Left ventricle myocardium inferior (tissue), 1 donor: ENCODE measurements at regions not wholly inside any gene's neighbourhood (a gene's known extent, or its start where the extent isn't known, plus 50 kb on each side); places are given as distances from the start of the nearest gene placed in this dataset.

ENCODE experiments used
- DNase-seq: peaks from one replicate; pipeline ENCODE4 v3.0.0-alpha.2; 2020
- H3K27ac ChIP-seq: fragments of 200-600 bp; replicated peaks from 2 replicates; pipeline ENCODE4 v1.8.0; 2021
- H3K27me3 ChIP-seq: fragments of 200-600 bp; 2 replicates; pipeline ENCODE4 v1.8.0; 2021; ENCODE audit warnings: low read depth
- H3K36me3 ChIP-seq: fragments of 200-600 bp; 2 replicates; pipeline ENCODE4 v1.8.0; 2021
- H3K4me1 ChIP-seq: fragments of 200-600 bp; 2 replicates; pipeline ENCODE4 v1.8.0; 2021
- H3K4me3 ChIP-seq: fragments of 200-600 bp; 2 replicates; pipeline ENCODE4 v1.8.0; 2021; ENCODE audit warnings: mild to moderate bottlenecking, moderate library complexity
- H3K9me3 ChIP-seq: fragments of 200-600 bp; replicated peaks from 2 replicates; pipeline ENCODE4 v1.8.0; 2021
- intact Hi-C: fragments of 100-400 bp; cut with micrococcal nuclease; formaldehyde crosslinking; loops from one replicate; pipeline ENCODE4 v1.11.0; 2022
- TF ChIP-seq, protein P1 (sequence below): fragments of 200-600 bp; IDR thresholded peaks from 2 replicates; pipeline ENCODE4 v1.8.0; 2021; ENCODE audit warnings: antibody characterized with exemption, mild to moderate bottlenecking, borderline replicate concordance
- donor health status: DM: no; HTN: yes; CAD: no; lungs with severe emphysema.

DNA sequence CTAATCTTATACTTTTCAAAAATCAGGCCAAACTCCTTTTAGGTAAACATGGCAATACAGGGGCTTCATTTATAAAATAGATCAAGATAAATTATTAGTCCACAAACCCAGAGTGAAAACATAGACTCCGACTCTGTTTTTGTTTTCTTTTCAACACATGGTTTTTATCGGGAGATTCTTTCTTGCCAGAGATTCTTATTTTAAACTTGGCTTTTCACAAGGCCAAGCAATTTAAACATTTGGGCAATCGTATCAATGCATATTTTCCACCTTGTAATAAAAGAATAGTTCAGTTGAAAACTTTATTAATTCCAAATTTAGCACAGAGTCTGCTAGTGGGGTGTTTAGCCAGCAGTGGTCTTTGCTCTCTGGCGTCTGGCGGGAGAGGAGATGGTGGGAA is 71.9 kb downstream of the SOX11 start:
- no peaks in the 10 kb centered on the region for H3K4me1 ChIP-seq
- TF ChIP-seq, protein P1, sequence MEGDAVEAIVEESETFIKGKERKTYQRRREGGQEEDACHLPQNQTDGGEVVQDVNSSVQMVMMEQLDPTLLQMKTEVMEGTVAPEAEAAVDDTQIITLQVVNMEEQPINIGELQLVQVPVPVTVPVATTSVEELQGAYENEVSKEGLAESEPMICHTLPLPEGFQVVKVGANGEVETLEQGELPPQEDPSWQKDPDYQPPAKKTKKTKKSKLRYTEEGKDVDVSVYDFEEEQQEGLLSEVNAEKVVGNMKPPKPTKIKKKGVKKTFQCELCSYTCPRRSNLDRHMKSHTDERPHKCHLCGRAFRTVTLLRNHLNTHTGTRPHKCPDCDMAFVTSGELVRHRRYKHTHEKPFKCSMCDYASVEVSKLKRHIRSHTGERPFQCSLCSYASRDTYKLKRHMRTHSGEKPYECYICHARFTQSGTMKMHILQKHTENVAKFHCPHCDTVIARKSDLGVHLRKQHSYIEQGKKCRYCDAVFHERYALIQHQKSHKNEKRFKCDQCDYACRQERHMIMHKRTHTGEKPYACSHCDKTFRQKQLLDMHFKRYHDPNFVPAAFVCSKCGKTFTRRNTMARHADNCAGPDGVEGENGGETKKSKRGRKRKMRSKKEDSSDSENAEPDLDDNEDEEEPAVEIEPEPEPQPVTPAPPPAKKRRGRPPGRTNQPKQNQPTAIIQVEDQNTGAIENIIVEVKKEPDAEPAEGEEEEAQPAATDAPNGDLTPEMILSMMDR, result no peak
- H3K4me3 ChIP-seq, result no peak overlapping the region
- no peaks in the 10 kb centered on the region for H3K36me3 ChIP-seq
- intact Hi-C loops, result no loop called here
- no peak overlapping the region for H3K27ac ChIP-seq
- no peaks in the 10 kb centered on the region for H3K9me3 ChIP-seq
- peaks cover 14% of the 10 kb centered on the region for H3K27me3 ChIP-seq
- DNase-seq, result no peak

DNA sequence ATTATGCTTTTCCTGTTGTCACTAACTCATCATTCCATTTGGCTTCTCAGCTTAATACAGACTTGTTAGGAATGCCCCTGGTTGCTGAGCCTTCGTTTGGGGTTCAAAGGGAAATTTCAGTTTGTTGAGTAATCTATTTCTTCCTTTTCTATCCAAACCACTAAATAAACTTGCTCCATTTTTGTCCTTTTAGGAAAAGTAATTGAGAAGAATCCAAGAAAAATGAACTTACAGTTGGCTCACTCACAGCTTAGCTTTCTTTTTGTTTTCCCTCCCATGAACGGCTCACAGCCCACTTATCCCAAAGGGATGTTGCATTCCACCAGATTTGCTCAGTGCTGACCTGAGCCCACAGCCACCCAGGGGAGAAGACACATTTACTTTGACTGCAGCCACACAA is 73.9 kb downstream of the SOX11 start:
- Histone ChIP-seq H3K4me3 (no peak overlapping the region), H3K4me1 (no peaks in the 10 kb centered on the region), H3K9me3 (no peaks in the 10 kb centered on the region), H3K27me3 (peaks cover 16% of the 10 kb centered on the region), H3K27ac (no peak overlapping the region), H3K36me3 (no peaks in the 10 kb centered on the region)
- DNase-seq, result no peak
- TF ChIP-seq, protein P1, result no peak
- intact Hi-C loops, result no loop called here

DNA sequence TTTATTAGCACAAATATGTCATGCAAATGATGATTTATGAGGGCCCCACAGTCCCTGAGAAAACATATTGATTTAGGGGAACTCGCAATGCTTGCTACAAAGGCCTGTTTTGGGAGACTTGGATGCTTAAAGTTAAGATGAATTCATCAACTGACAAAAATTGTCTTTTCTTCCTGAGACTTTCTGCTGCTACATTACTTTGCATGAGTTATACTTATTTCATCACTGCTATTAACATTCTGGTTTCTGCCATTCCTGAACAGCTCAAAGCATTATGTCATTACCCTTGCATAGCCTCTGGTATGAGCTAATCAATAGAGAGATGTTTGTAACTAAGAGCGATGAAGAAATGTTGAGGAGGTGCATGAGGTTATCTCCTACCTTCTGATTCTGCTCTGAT is 74.4 kb downstream of the SOX11 start:
- Histone ChIP-seq H3K4me1 (no peaks in the 10 kb centered on the region), H3K27me3 (peaks cover 16% of the 10 kb centered on the region), H3K36me3 (no peaks in the 10 kb centered on the region), H3K4me3 (no peak overlapping the region), H3K27ac (no peak overlapping the region), H3K9me3 (no peaks in the 10 kb centered on the region)
- intact Hi-C loops, result no loop called here
- TF ChIP-seq, protein P1, result no peak
- no peak for DNase-seq

DNA sequence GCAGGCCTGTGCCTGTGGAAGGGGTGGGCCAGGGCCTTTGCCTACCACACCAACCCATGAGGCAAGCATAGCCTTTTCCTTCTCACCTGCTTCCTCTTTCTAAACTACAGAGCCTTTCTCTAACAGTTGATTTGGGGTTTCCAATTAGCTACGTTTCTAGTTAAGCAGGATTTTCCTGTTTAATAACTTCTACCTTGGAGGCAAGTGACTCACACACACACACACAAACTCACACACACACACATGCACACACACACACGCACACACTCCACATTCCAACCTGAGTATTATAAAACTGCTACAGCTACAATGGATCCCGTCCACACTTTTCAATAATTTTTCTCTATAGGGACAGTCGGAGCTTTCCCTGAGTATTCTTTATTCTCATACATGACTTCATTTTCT is 84.9 kb downstream of the SOX11 start:
- TF ChIP-seq, protein P1, result no peak
- no peak overlapping the region for H3K4me3 ChIP-seq
- no peak overlapping the region for H3K27ac ChIP-seq
- no peaks in the 10 kb centered on the region for H3K9me3 ChIP-seq
- H3K27me3 ChIP-seq, result no peaks in the 10 kb centered on the region
- no peak for DNase-seq
- no peaks in the 10 kb centered on the region for H3K4me1 ChIP-seq
- H3K36me3 ChIP-seq, result no peaks in the 10 kb centered on the region
- intact Hi-C loops, result no loop called here

DNA sequence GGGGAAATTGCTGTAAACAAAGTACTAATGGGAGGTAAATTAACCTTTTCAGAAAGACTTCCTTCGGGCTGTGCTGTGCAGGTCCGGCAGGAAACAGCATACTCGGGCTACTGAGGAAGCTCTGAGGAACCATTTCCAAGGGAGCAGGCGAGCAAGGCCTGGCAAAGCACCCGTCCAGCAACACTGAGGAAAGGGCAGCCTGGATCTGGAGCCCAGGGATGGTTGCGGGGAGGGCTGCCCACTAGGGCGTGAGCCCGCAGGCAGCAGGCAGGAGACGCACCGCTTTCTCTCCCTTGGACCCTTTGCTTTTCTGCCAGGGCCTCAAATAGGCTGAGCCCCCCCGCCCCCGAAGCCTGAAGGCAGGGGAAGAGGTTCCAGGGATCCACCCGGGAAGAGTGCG is 89.5 kb downstream of the SOX11 start:
- Histone ChIP-seq H3K36me3 (no peaks in the 10 kb centered on the region), H3K27ac (no peak overlapping the region), H3K4me1 (no peaks in the 10 kb centered on the region), H3K4me3 (no peak overlapping the region), H3K27me3 (no peaks in the 10 kb centered on the region), H3K9me3 (no peaks in the 10 kb centered on the region)
- TF ChIP-seq, protein P1, result no peak
- no peak for DNase-seq
- intact Hi-C loops, result no loop called here

DNA sequence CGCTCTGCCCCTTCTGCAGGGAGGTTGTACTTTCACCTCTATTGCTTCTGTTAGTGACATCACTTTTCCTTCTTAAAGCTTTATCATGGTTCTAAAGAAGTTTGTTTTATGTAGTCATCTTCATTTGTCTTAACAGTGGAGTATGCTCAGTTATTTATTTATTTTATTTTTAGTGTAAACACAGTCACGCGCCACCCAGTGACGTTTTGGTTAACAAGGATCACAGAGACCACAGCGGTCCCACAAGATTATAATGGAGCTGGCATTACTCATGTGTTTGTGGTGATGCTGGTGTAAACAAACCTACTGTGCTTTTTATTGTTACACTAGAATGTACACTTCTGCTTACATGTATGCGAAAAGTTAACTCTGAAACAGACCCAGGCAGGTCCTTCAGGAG is 89.9 kb downstream of the SOX11 start:
- Histone ChIP-seq H3K9me3 (peaks cover 1% of the 10 kb centered on the region), H3K36me3 (no peaks in the 10 kb centered on the region), H3K4me3 (no peak overlapping the region), H3K4me1 (no peaks in the 10 kb centered on the region), H3K27me3 (no peaks in the 10 kb centered on the region), H3K27ac (no peak overlapping the region)
- intact Hi-C loops, result no loop called here
- DNase-seq, result no peak
- TF ChIP-seq, protein P1, result no peak
